Psoas muscle (tissue), 7 donors: ENCODE measurements at regions not wholly inside any gene's neighbourhood (a gene's known extent, or its start where the extent isn't known, plus 50 kb on each side); places are given as distances from the start of the nearest gene placed in this dataset.

Experiments
- ATAC-seq, 4 donors: fragments of 200-7000 bp; cut with Tn5 transposase; one replicate each; pipeline ENCODE4 v1.9.1; 2020; ENCODE audit warnings: moderate library complexity in 3 of 4, mild to moderate bottlenecking in 2 of 4
- DNase-seq, 2 donors: peaks; one replicate each; pipeline ENCODE4 v3.0.0-alpha.2; 2020
- H3K27ac ChIP-seq: fragments of 200-600 bp; one replicate; pipeline ENCODE4 v1.8.0; 2022
- H3K27me3 ChIP-seq, 3 donors: fragments of 200-600 bp in 1 of 3; one replicate each; pipeline versions ENCODE4 v1.6.1 to v1.8.0; 2013 to 2022; ENCODE audit warnings: low read length in 2 of 3, mild to moderate bottlenecking in 2 of 3, moderate library complexity in 1 of 3; ENCODE audit not compliant: insufficient read depth in 3 of 3
- H3K36me3 ChIP-seq, 2 donors: fragments of 200-600 bp in 1 of 2; one replicate each; pipeline versions ENCODE4 v1.6.1 to v1.8.0; 2013 to 2022; ENCODE audit warnings: low read depth in 1 of 2, mild to moderate bottlenecking in 1 of 2, moderate library complexity in 1 of 2; ENCODE audit not compliant: insufficient read depth in 1 of 2
- H3K4me1 ChIP-seq: fragments of 200-600 bp; one replicate; pipeline ENCODE4 v1.8.0; 2022
- H3K4me3 ChIP-seq: fragments of 200-600 bp; one replicate; pipeline ENCODE4 v1.8.0; 2022; ENCODE audit warnings: mild to moderate bottlenecking
- H3K9me3 ChIP-seq: fragments of 200-600 bp; one replicate; pipeline ENCODE4 v1.8.0; 2022
- WGBS, 3 donors: extraction: QIAGEN DNeasy Blood & Tissue Kit; methylation state at CpG; one replicate each; pipeline versions ENCODE4 v1.1.6 to v1.1.7; 2013; 5-methylcytosine and 5-hydroxymethylcytosine counted together
- intact Hi-C, 2 donors: fragments of 100-400 bp; cut with DNase I; formaldehyde crosslinking; loops; one replicate each; pipeline versions ENCODE4 v1.11.0 to v1.14.2; 2022
- TF ChIP-seq, protein P1 (sequence below): fragments of 200-600 bp; IDR thresholded peaks from one replicate; pipeline ENCODE4 v1.8.0; 2022; ENCODE audit warnings: antibody characterized with exemption
- donor health status: healthy with polysubstance abuse.
- donor health status: DM: no; HTN: no; CAD: no; lungs with moderate emphysema.
- donor health status: Bipolar disorder and iron deficiency.
- donor health status: healthy.
- donor health status: DM: yes; HTN: yes; CAD: no.
- donor health status: DM: no; HTN: no; CAD: no.
- donor health status: DM: yes; HTN: yes; CAD: no.

DNA sequence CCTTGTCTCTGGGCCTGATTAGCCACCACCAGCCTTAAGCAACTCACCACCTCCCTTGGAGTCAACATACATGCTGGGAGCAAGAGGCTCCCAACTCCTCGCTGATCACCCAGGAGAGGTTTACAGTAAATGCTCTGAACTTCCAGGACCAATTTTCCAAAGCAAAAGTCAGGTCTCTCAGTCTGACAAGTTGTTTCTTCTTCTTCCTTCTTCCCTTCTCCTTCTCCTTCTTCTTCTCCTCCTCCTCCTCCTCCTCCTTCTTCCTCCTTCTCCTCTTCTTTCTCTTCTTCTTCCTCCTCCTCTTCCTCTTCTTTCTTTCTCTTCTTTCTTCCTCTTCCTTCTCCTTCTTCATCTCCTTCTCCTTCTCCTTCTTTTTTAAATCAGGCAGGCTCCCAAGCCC is 148.2 kb downstream of the NECTIN1 start:
- H3K27ac ChIP-seq, result no peak overlapping the region
- DNase-seq (no peak), ATAC-seq (no peak)
- 89 to 96% (median 93%) methylated on average over 1 of the region's 1 CpG for WGBS, 3 donors
- no peak overlapping the region for H3K4me3 ChIP-seq
- intact Hi-C loops, result no loop called here
- H3K27me3 ChIP-seq, result peaks cover 0 to 43% (median 6%) of the 10 kb centered on the region in 3 donors
- TF ChIP-seq, protein P1, sequence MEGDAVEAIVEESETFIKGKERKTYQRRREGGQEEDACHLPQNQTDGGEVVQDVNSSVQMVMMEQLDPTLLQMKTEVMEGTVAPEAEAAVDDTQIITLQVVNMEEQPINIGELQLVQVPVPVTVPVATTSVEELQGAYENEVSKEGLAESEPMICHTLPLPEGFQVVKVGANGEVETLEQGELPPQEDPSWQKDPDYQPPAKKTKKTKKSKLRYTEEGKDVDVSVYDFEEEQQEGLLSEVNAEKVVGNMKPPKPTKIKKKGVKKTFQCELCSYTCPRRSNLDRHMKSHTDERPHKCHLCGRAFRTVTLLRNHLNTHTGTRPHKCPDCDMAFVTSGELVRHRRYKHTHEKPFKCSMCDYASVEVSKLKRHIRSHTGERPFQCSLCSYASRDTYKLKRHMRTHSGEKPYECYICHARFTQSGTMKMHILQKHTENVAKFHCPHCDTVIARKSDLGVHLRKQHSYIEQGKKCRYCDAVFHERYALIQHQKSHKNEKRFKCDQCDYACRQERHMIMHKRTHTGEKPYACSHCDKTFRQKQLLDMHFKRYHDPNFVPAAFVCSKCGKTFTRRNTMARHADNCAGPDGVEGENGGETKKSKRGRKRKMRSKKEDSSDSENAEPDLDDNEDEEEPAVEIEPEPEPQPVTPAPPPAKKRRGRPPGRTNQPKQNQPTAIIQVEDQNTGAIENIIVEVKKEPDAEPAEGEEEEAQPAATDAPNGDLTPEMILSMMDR, result no peak
- peaks cover 6% of the 10 kb centered on the region for H3K4me1 ChIP-seq
- H3K9me3 ChIP-seq, result no peaks in the 10 kb centered on the region
- no peaks in the 10 kb centered on the region for H3K36me3 ChIP-seq

DNA sequence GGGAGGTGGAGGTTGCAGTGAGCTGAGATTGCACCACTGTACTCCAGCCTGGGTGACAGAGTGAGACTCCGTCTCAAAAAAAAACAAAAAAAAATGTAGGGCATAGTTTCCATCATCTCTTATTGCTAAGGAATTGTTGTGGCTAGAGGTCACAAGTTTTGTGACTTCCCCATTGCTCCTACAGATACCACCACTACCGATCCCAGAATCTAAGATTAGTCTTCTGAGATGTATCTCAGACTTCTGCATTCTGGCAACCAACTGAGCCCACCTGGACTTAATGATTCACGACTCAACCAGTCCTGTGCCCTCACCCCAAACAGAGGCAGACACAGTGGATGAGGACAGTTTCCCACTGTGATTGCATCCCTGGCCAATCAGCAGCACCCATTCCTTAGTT is 148.9 kb downstream of the NECTIN1 start:
- Histone ChIP-seq H3K27ac (no peak overlapping the region), H3K36me3 (no peaks in the 10 kb centered on the region), H3K4me1 (peaks cover 5% of the 10 kb centered on the region), H3K27me3 (peaks cover 0 to 36% (median 2%) of the 10 kb centered on the region in 3 donors), H3K4me3 (no peak overlapping the region), H3K9me3 (no peaks in the 10 kb centered on the region)
- WGBS, 3 donors, result 88 to 96% (median 93%) methylated on average over 3 of the region's 3 CpGs
- intact Hi-C loops, result no loop called here
- ATAC-seq (no peak), DNase-seq (no peak)
- TF ChIP-seq, protein P1, result no peak

DNA sequence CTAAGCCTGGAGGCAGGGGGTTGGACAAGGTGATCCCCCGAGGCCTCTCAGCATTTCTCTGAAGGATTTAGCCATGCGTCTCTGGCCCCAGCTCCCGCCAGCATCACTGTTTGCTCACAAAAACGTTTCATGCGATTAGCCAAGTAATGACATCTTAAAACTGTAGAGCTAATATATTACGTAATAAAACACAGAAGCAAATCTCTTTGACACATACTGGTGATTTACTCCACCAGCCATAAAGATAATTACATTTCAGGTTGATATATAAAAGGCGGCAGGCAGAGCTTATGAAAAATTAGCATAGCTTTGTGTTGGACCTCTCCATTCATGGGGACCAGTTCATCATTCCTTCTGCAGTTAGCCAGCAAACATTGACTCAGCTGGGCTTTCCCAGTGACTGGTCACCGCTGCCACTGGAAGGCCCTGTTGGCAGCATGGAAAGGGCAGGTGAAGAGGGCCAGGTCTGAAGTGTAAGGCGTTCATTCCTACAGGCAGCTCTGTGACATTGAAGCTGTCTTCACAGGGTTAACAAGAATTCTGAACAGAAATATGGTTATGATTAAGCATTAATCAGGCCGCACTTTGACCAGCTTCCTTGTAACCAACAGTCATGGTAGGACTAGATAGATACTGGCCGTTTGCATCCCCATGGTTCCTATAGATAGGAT is 150.3 kb downstream of the NECTIN1 start:
- ATAC-seq (no peak), DNase-seq (no peak)
- H3K27me3 ChIP-seq, result peaks cover 0 to 22% (median 0%) of the 10 kb centered on the region in 3 donors
- WGBS, 3 donors, result 72 to 78% (median 77%) methylated on average over 11 of the region's 11 CpGs
- no peaks in the 10 kb centered on the region for H3K4me1 ChIP-seq
- TF ChIP-seq, protein P1, result no peak
- intact Hi-C loops, result no loop called here
- no peaks in the 10 kb centered on the region for H3K36me3 ChIP-seq
- H3K9me3 ChIP-seq, result no peaks in the 10 kb centered on the region
- H3K4me3 ChIP-seq, result no peak overlapping the region
- H3K27ac ChIP-seq, result no peak overlapping the region

DNA sequence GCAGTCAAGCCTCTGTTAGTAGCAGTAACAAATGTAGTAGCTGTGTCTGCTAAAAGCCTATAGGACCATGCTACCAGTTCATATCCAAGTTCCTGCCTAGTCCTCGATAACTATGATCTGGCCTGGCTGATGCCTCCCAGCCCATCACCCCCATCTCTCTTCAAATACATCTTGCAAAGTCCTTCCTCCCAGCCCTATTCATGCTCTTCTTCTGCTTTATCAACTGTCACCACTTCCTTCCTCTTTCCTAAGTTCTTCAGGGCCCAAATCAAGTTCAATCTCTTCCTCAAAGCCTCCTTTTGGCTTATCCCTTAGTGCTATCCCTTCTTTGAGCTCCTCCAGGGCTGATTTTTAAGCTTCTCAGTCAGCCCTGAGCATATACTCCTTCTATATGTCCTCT is 150.9 kb upstream of the THY1 start:
- TF ChIP-seq, protein P1, result no peak
- intact Hi-C loops, result no loop called here
- no peak for DNase-seq
- ATAC-seq, result no peak
- Histone ChIP-seq H3K4me3 (no peak overlapping the region), H3K36me3 (no peaks in the 10 kb centered on the region), H3K4me1 (no peaks in the 10 kb centered on the region), H3K27ac (no peak overlapping the region), H3K9me3 (no peaks in the 10 kb centered on the region), H3K27me3 (no peaks in the 10 kb centered on the region)
- WGBS, 3 donors, result 88 to 100% (median 93%) methylated on average over 1 of the region's 1 CpG
